ENCODE measurements at regions not wholly inside any gene's neighbourhood (a gene's known extent, or its start where the extent isn't known, plus 50 kb on each side); places are given as distances from the start of the nearest gene placed in this dataset.

DNA sequence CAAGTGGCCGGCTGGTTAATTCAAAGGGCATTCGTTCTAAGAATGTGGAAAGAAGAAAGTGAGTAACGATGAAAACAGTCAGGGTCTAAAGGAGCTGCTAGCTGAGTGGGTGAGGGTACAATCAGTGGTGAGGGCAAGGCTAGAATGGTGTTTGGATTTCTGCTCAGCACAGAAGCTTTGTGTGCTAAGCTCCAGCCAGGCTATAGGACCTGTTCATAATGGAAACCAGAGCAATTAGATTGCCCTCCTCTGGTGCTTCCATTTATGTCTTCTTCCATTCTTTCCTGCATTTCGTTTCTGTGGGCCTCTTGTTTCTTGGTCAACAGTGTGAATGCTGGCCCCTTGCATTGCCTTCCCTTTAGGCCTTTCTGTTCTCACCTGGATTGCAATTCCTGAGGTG lies 572.9 kb upstream of the CHORDC1 start:
- H3K4me3 ChIP-seq: no peak overlapping the region
- H3K27ac ChIP-seq: no peak overlapping the region

DNA sequence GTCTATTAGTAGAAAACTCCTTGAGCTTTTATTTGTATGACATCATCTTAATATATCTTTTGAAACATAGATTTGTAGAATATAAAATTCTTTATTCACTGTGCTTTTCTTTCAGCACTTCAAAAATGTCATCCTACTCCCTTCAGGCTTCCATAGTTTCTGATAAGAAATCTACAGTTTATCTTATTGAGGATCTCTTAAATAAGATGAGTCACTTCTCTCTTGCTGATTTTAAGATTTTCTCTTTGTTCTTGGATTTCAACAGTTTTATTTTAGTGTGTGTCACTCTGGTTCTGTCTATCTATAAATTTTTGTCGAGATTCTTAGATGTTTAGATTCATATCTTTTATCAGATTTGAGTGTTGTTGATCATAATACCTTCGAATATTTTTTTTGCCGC lies 566.1 kb upstream of the CHORDC1 start:
- H3K4me3 ChIP-seq: no peak overlapping the region
- H3K27ac ChIP-seq: no peak overlapping the region

DNA sequence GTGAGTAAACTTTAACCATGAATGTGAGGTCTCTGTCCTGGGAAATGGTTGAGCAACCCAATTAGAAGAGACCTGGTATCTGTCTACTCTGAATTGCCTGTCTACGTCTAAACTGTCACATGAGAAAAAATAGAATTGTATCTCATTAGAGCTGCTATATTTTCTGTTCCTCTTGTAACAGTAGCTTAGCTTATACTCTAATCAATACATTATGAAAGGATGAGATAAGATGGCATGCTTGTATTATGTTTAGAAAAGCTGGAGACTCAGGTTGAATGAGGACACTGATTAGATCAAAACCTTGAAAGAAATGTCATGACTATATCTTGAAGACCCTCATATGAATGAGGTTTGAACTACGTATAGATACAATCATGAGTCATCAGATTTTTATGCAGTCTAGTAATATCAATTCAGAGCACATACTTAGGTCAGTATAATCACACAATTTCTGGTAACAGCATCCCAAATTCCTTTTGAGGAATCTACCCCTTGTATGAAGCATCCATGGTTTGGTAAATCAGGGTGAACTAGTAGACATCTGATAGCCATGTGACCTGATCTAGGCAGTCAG lies 561.5 kb upstream of the CHORDC1 start:
- no peak overlapping the region for H3K27ac ChIP-seq
- no peak overlapping the region for H3K4me3 ChIP-seq

DNA sequence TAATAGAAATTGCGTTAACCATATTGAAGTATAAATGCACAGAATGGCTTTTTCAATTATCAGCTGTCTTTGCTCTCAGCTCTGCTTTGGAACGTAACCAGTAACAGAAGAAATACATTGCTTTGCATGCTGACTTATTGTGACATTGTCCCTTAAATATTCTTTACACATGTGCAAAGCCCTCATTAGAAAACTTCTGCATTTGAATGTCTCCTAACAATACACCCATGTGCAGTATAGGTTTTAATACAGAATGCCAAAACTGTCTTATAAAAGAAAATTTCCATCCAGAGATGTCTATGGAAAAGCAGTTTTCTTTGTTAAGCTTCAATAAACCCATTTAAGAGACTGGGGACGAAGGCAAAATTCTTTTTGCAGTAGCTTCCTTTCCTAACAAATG lies 560.3 kb upstream of the CHORDC1 start:
- Histone ChIP-seq H3K4me3 (no peak overlapping the region), H3K27ac (no peak overlapping the region)

DNA sequence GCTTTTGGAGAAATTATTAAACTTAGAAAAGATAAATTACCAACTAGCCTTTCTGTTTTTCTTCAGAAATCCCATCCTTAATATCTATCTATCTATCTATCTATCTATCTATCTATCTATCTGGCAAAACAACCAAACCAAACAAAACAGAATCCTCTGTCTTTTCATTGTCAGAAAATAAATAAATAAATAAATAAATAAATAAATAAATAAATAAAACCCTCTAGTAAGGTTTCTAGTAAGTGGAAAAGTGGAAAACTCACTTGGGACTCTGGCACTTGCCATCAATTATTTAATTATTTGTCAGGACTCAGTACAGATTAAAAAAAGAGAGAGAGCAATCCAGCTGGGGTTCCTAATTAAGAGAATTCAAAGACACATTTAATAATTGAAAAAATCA lies 556.2 kb upstream of the CHORDC1 start:
- H3K27ac ChIP-seq: no peak overlapping the region
- no peak overlapping the region for H3K4me3 ChIP-seq

DNA sequence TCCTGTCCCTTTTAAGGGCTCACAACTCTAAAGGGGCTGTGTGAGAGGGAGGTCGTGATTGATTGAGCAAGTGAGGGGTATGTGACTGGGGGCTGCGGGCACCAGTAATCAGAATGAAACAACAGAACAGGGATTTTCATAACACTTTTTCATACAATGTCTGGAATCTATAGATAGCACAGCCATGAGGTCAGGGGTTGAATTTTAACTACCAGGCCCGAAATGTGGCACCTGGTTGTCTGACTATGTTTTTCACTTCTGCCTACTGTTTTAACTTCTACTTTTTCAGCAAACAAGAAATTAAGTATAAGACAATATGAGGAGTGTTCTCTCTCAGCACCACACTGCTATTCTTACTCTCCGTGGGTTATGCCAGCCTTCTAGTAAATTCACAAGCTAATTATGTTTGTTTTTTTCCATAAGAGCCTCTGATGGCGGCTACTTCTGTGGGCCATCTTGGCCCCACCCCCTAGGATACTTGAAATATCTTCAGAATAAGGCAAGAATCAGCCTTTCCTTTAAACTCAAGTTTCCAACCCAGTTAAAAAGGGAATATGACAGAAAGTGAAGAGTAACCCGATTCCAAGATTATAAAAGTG lies 552.8 kb upstream of the CHORDC1 start:
- no peak overlapping the region for H3K4me3 ChIP-seq
- no peak overlapping the region for H3K27ac ChIP-seq

DNA sequence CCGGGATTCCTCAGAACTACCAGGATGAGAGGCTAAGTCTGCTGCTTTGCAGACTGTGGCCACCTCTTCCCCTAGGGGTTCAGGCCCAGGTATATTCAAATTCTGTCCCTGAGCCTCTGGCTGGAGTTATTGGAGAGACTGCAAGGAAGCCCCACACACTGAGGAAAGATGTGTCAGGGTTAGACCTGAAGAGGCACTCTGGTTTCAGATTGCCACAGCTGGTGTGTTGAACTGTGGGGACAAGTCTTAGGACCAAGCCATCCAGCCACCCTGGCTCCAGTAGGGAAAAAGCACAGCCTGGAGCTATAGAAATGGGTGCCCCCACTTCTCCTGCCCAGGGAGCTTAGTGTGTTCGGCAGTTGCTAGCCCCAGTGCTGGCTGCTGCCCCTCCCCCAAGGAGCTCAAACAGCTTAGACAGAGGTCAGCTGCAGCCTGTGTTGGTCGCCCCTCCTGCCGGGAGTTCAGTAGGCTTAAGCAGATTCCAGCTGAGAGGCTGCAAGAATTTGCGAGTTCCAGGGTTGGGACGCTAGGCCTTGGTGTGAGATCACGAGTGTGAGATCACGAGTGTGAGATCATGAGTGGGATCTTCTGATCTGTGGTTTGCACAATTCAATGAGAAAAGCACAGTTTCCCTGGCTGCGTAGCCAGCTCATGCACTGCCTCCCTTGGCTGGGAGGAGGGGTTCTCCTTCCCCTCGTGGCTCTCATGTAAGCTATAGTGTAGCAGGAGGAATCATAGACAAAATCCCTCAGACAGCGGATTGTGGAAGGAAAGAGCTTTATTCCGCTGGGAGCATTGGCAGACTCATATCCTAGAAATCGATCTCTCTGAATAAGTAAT lies 552.1 kb upstream of the CHORDC1 start:
- H3K27ac ChIP-seq: no peak overlapping the region
- no peak overlapping the region for H3K4me3 ChIP-seq

DNA sequence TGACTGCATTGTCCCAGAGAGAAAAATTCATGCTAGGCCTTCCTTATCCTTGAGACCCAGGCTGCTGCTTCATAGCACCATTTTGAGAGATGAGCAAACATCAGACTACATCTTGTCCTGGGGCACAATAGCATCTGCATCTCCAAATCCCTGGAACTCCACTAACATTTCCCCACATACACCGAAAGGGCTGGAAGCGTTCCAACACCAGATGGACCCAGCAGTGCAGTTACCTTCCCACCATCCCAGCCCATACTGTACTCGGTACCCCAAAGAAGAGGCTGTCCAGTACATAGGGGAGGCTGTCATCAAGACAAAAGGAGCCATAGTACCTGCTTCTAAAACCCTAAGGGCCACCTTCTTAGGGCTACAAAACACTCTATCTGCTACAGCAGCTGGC lies 547.2 kb upstream of the CHORDC1 start:
- no peak overlapping the region for H3K27ac ChIP-seq
- no peak overlapping the region for H3K4me3 ChIP-seq

DNA sequence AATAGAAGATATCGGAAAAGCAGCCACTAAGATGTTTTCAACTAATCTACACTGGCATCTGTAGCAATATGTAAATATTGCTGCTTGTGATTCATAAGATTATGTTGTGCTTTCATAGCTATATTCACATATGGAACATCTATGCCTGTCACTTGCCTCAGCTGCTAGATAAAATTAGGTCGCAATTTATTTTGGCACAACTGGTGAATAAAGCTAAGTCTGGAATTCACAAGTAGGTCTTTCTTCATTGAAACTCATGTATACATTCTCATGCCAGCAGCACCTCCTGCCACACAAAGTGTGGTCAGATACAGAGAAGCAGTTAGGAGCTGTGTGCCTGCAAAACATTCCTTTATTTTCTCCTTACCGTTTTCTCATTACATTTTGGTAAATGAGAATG lies 543.3 kb upstream of the CHORDC1 start:
- no peak overlapping the region for H3K4me3 ChIP-seq
- no peak overlapping the region for H3K27ac ChIP-seq

DNA sequence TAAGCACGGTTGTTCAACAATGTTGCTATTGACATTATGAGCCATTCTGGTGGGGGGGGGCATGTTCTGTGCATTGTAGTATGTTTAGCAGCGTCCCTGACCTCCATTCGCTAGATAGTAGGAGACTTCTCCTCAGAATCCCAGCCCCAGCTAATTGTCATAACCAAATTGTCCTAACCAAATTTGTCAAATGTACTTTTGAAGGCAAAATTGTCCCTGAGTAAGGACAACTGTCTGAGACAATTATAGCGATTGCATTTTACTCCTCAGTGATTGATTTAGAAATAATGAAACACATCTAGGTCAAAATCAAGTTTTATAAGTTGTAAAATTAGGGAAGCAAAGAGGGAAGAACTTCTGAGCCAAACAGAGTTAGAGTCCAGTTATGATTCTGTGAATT lies 541.8 kb upstream of the CHORDC1 start:
- H3K4me3 ChIP-seq: no peak overlapping the region
- no peak overlapping the region for H3K27ac ChIP-seq

DNA sequence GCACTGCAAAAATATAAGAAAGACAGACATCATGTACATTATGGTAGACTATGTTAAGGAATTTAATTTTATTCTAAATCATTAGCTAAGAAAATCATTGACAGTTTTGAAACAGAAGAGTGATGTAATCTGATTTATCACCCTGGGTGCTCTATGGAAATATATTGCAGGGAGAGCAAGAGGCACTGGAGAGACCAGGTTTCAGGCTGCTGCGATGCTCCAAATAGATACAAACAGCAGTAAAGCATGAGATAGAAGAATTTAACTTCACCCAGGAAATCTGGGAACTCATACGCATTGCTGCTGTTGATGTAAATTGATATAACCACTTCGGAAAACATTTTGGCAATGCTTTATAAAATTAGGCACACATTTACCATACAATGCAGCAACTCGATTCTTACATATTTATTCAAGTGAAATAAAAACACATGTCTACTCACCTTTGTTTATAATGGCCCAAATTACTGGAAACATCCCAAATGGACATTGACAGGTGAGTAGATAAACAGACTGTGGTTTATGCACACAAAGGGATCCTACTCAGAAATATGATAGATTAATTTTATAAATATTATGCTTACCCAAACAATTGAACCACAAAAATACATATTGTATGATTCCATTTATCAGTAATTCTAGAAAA lies 535.1 kb upstream of the CHORDC1 start:
- H3K27ac ChIP-seq: no peak overlapping the region
- H3K4me3 ChIP-seq: no peak overlapping the region

DNA sequence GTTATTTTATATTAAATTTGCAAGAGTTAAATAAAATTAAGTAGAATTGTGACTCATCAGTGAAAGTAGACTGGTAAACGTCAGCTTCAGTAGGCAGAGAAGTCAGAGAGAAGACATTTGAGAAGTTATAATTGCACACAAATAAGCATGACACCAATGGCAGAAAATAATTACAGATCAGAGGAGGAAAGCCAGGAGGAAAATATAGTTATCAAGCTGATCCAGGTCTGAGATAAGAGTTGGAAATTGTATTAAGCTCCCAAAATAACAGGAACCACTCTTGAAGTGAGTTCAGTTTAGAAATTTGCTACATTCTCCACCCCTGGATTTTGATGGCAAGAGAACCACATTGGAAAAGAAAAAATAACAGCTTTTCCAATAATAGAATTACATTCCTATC lies 533.8 kb upstream of the CHORDC1 start:
- H3K27ac ChIP-seq: no peak overlapping the region
- H3K4me3 ChIP-seq: no peak overlapping the region

DNA sequence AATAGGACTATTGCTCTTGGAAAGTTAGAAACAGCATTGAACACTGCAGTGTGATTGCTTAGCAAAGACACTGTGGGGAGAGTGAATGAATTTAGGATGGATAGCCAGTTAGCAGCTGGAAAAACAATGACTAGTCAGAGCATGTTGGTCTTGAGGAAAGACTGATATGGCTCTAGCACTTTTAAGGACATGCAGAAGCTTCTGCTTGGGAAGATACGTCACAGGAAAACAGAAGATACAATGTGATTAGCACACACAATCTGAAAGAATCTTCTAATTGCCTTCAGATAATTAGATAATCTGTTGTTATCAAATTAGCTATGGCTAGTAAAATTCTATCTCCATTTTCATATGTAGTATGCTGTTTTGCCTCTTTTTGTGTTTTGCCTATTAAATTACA lies 530.7 kb upstream of the CHORDC1 start:
- no peak overlapping the region for H3K27ac ChIP-seq
- H3K4me3 ChIP-seq: no peak overlapping the region

DNA sequence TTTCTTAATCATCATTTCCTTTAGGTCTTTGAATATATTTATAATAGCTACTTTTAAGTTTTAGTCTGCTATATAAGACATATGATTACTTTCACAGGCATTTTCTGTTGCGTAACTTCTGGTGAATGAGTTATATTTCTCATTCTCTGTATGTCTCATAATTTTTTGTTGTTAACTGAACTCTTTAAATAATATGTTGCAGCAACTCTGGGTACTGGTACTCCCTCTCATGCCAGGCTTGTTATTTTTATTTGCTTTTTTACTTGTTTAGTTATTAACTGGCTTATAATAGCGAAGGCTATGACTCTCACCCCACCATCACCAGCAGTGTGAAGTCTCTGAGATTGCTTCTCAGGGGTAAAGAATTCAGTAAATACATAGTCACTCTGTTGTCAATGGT lies 524.2 kb upstream of the CHORDC1 start:
- H3K27ac ChIP-seq: no peak overlapping the region

DNA sequence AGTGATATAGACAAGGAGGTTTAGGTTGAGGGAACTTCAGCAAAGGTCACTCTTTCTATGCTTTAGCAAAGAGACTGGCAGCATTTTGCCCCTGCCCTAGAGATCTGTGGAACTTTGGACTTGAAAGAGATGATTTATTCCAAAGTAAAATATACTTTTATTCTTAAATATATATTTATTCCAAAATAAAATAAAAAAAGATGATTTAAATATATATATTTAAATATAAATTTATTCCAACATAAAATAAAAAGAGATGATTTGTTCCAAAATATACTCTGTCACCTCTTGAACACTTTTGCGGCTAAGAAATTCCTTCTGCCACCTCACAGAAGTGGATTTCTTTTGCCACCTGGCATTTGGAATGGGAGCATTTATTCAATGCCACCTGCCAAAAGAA lies 521.3 kb upstream of the CHORDC1 start:
- no peak overlapping the region for H3K4me3 ChIP-seq
- no peak overlapping the region for H3K27ac ChIP-seq

More for the DNA sequence above, 524.2 kb upstream of the CHORDC1 start:
- H3K4me3 ChIP-seq: no peak overlapping the region

DNA sequence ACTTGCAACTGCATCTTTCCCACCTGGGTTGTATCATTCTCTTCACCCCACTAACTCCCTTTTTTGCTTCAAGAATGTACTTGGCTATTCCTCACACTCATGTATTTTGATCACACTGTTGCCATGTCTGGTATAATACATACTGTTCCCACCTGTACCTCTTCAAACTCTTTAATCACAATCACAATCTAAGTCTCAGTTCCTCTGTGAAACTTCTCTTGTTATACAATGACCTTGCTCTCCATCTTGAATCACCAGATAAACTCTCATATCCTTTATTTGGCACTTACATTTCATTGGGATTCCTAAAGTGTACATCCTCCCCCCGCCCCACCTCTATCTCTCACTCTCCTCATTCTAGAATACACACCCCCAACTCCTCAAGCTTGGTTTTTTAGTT lies 516.0 kb upstream of the CHORDC1 start:
- H3K4me3 ChIP-seq: no peak overlapping the region

DNA sequence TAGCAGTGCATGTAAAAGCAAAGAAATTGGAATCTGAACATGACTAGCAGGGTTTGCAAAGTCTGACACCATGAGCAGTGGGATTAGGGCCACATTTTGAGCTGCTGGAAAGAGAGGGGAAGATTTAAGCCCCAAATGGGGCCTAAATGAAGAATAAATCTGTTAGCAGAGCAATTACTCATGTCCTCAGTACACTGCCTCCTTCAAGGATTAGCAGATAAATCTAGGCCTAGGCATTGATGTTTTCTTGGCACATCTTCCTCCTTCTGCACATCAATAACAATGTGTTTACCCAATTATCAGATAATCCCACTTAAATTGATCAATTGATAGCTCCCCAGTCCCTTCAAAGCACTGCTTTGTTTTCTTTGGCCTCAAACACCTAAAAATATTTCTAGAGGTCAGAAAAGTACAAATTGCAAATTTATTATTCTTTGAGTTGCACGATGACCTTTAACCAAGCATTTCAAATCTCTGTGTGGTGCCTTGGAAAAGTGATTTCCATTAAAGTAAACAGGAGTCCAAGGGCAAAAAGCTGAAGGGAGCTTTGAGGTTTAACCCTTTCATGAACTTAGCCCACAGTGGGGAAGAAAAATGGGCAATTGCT lies 514.7 kb upstream of the CHORDC1 start:
- Histone ChIP-seq H3K27ac (no peak overlapping the region), H3K4me3 (no peak overlapping the region)

More for the DNA sequence above, 516.0 kb upstream of the CHORDC1 start:
- no peak overlapping the region for H3K27ac ChIP-seq

DNA sequence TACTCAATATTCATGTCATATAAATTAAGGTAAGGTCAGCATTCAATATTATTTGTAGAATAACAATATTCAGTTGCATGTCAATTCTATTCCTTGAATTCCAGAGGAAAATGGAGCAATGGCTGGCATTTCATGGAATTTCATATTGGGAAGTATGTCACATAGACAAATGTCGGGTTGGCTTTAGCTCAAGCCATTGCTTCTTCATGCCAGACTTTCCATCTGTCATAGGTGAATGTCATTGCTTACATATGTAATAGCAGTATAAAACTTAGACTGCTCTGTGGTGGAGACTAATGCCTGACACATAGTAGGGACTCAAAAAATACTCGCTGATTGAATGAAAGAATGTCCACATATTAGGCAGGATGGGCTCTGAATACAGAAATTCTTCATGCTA lies 509.6 kb upstream of the CHORDC1 start:
- H3K4me3 ChIP-seq: no peak overlapping the region
- no peak overlapping the region for H3K27ac ChIP-seq

DNA sequence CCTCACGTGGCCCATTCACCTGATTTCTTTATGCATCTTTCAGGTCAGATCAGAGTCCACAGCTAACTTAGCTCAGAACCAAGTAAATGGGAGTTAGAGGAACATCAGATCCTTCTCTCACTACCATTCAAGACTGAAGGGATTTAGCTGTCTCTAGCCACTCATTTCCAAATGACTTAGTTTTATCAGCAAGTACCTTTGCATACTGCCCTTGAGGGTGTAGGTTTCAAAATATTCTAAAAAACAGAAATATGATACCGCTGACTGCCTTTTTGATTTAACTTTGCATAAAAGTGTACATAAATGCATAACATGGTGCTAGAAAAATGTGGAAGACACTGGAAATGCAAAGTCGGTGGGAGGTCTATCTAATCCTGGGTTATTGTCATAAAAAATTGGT lies 500.6 kb upstream of the CHORDC1 start:
- H3K4me3 ChIP-seq: no peak overlapping the region
- no peak overlapping the region for H3K27ac ChIP-seq

DNA sequence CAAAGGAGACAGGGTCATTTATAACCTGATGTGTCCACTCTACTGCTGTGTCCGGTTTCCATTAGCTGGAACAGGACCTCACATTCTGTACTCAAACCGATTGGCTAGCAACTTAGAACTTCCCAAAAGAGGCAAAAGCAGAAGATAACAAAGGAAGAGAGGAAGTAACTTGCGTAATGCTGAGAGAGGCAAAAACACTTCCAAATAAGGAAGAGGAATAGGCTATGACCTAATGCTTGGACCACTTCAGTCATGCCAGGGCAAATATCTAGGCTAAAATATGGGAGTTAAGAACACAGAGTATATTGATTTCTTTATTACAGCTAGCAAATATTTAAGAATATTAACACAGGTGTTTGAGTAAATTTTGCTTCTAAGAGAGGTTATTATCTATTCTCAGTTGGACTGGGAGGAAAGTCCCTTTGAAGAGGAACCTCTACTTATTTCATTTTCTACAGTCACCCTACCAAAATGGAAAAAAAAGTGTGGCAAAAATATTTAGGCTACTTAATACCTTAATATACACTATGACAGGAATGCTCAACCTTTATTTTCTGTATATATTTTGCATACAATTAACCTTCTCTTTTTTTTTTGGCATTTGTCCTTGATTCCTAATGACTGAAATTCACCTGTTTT lies 499.8 kb upstream of the CHORDC1 start:
- Histone ChIP-seq H3K27ac (no peak overlapping the region), H3K4me3 (no peak overlapping the region)

Data from skin epidermis (tissue), 12 donors.